ENCODE measurements at regions not wholly inside any gene's neighbourhood (a gene's known extent, or its start where the extent isn't known, plus 50 kb on each side); places are given as distances from the start of the nearest gene placed in this dataset.

- no peak for TF ChIP-seq CTCF (IDR thresholded peaks at IDR 0.05)
- no peak for TF ChIP-seq POLR2A (IDR thresholded peaks at IDR 0.05)
Measured at GRCh38 chr3:87901141-87901540, 157.7 kb downstream of the CGGBP1 start.
